ENCODE measurements at regions not wholly inside any gene's neighbourhood (a gene's known extent, or its start where the extent isn't known, plus 50 kb on each side); places are given as distances from the start of the nearest gene placed in this dataset.

- DNase-seq: no peak
- Histone ChIP-seq H3K4me3 (ENCODE audit: low read depth, low read length) (no peak overlapping the region), H3K27me3 (no peaks in the 10 kb centered on the region), H3K4me1 (no peaks in the 10 kb centered on the region; the same call in 1 of the 2 replicates), H3K9me3 (no peaks in the 10 kb centered on the region), H3K36me3 (no peaks in the 10 kb centered on the region)
- no peak for TF ChIP-seq CTCF (IDR thresholded peaks at IDR 0.05; ENCODE audit: low read depth, low read length)
These were observed 104.9 kb upstream of the SLCO6A1 start for GRCh38 chr5:102603670-102604069.

- no peaks in the 10 kb centered on the region for H3K36me3 ChIP-seq
- TF ChIP-seq CTCF (IDR thresholded peaks at IDR 0.05; ENCODE audit: low read depth, low read length): no peak
- H3K4me3 ChIP-seq (ENCODE audit: low read depth, low read length): no peak overlapping the region
- no peaks in the 10 kb centered on the region for H3K9me3 ChIP-seq
- peaks cover under 1% of the 10 kb centered on the region; the same call in 1 of the 2 replicates for H3K4me1 ChIP-seq
- no peaks in the 10 kb centered on the region for H3K27me3 ChIP-seq
- DNase-seq: no peak
These were observed 109.6 kb upstream of the SLCO6A1 start for GRCh38 chr5:102608414-102608813.

DNA sequence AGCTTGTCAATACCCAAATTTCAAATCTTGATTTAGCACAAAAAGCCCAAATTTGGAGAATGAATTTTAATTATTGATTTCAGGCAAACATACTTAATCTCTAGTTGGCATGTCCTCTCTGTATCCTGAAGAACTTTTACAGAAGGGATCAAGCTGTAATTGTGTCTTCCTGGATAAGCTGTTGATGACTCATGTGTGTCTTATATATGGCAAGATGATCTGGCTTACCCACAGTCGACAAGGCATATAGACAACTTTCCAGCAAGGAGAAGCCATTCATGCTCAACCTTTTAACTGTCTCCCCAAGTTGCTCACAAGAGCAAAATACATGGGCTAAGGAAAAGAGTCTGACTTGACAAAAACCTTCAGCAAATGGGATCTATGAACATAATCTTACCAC lies 112.5 kb upstream of the SLCO6A1 start:
- TF ChIP-seq CTCF (IDR thresholded peaks at IDR 0.05; ENCODE audit: low read depth, low read length): no peak
- H3K36me3 ChIP-seq: no peaks in the 10 kb centered on the region
- H3K27me3 ChIP-seq: no peaks in the 10 kb centered on the region
- H3K4me1 ChIP-seq: peaks cover 8% of the 10 kb centered on the region; the same call in 1 of the 2 replicates
- no peaks in the 10 kb centered on the region for H3K9me3 ChIP-seq
- H3K4me3 ChIP-seq (ENCODE audit: low read depth, low read length): no peak overlapping the region
- DNase-seq: no peak

GRCh38 chr5:102613661-102614060 lies 114.9 kb upstream of the SLCO6A1 start:
- peak; percentile 49 for DNase-seq
- no peaks in the 10 kb centered on the region for H3K9me3 ChIP-seq
- H3K4me3 ChIP-seq (ENCODE audit: low read depth, low read length): no peak overlapping the region
- H3K36me3 ChIP-seq: no peaks in the 10 kb centered on the region
- H3K4me1 ChIP-seq: peaks cover 8% of the 10 kb centered on the region; the same call in 1 of the 2 replicates
- H3K27me3 ChIP-seq: no peaks in the 10 kb centered on the region
- TF ChIP-seq CTCF (IDR thresholded peaks at IDR 0.05; ENCODE audit: low read depth, low read length): no peak

GRCh38 chr5:102617191-102618187 lies 118.7 kb upstream of the SLCO6A1 start:
- peaks cover 11% of the 10 kb centered on the region; the same call in 1 of the 2 replicates for H3K4me1 ChIP-seq
- no peaks in the 10 kb centered on the region; the same call in 1 of the 2 replicates for H3K27me3 ChIP-seq
- DNase-seq: no peak
- H3K4me3 ChIP-seq (ENCODE audit: low read depth, low read length): no peak overlapping the region
- no peaks in the 10 kb centered on the region for H3K36me3 ChIP-seq
- 0 out of 2 replicates have a peak, but pooled peaks cover 10% of the 10 kb centered on the region for H3K9me3 ChIP-seq
- no peak for TF ChIP-seq CTCF (IDR thresholded peaks at IDR 0.05; ENCODE audit: low read depth, low read length)

GRCh38 chr5:102622262-102622661 lies 123.5 kb upstream of the SLCO6A1 start:
- 0 out of 2 replicates have a peak, but pooled peaks cover 10% of the 10 kb centered on the region for H3K9me3 ChIP-seq
- no peak for TF ChIP-seq CTCF (IDR thresholded peaks at IDR 0.05; ENCODE audit: low read depth, low read length)
- no peaks in the 10 kb centered on the region for H3K36me3 ChIP-seq
- no peak overlapping the region for H3K4me3 ChIP-seq (ENCODE audit: low read depth, low read length)
- H3K4me1 ChIP-seq: peaks cover 14% of the 10 kb centered on the region
- peak; percentile 64 for DNase-seq
- H3K27me3 ChIP-seq: no peaks in the 10 kb centered on the region; the same call in 1 of the 2 replicates

Measured in BE2C (cell line).